ENCODE measurements at regions not wholly inside any gene's neighbourhood (a gene's known extent, or its start where the extent isn't known, plus 50 kb on each side); places are given as distances from the start of the nearest gene placed in this dataset.

DNA sequence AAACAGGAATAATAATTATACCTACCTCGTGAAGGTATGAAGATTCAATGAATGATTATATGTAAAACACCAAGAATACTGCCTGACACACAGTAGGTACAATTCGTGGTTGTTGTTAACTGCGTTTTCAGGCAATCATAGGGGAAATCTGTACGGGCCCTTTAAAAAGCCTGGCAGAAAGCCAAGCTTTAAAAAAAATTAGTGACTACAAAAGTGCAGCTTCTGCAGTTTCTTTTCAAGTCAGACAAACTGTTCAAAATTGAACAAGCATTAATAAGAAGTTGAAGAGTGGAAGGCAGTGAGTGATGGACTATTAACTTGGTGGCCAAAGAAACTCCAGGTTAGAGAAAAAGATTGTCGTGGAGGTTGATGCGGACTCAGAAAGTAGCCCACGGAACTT lies 85.9 kb upstream of the TRIO start:
- Histone ChIP-seq H3K9me3 (ENCODE audit: control insufficient read depth, low read length) (no peaks in the 10 kb centered on the region), H3K36me3 (ENCODE audit: control insufficient read depth, insufficient read depth, low read length) (no peaks in the 10 kb centered on the region), H3K4me1 (ENCODE audit: control insufficient read depth, insufficient read depth, low read length) (no peaks in the 10 kb centered on the region), H3K4me3 (ENCODE audit: insufficient read depth, low read depth, low read length) (no peak overlapping the region), H3K27me3 (ENCODE audit: control insufficient read depth, insufficient read depth, low read length, poor library complexity, severe bottlenecking) (no peaks in the 10 kb centered on the region), H3K27ac (ENCODE audit: insufficient read depth, low read depth, low read length, poor library complexity, severe bottlenecking) (no peak overlapping the region)
- WGBS, 2 experiments = 95 to 96% methylated on average over 7 of the region's 7 CpGs

DNA sequence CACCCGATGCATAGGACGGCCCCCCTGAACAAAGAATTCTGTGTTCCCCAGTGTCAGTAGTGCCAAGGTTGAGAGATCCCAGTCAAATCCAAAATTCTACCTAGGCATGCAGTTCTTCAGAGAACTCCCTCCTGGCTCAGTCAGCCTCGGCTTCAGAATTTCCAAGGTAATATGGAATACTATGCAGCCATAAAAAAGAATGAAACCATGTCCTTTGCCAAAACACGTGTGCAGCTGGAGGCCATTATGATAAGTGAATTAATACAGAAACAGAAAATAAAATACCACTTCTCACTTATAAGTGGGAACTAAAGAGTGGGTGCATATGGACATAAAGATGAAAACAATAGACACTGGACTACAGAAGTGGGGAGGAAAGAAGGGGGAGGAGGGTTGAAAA lies 87.1 kb upstream of the TRIO start:
- no peaks in the 10 kb centered on the region for H3K27me3 ChIP-seq (ENCODE audit: control insufficient read depth, insufficient read depth, low read length, poor library complexity, severe bottlenecking)
- no peak overlapping the region for H3K27ac ChIP-seq (ENCODE audit: insufficient read depth, low read depth, low read length, poor library complexity, severe bottlenecking)
- H3K36me3 ChIP-seq (ENCODE audit: control insufficient read depth, insufficient read depth, low read length) = no peaks in the 10 kb centered on the region
- WGBS, 2 experiments = 88 to 94% methylated on average over 3 to 4 of the region's 4 CpGs
- no peak overlapping the region for H3K4me3 ChIP-seq (ENCODE audit: insufficient read depth, low read depth, low read length)
- H3K9me3 ChIP-seq (ENCODE audit: control insufficient read depth, low read length) = no peaks in the 10 kb centered on the region
- no peaks in the 10 kb centered on the region for H3K4me1 ChIP-seq (ENCODE audit: control insufficient read depth, insufficient read depth, low read length)

DNA sequence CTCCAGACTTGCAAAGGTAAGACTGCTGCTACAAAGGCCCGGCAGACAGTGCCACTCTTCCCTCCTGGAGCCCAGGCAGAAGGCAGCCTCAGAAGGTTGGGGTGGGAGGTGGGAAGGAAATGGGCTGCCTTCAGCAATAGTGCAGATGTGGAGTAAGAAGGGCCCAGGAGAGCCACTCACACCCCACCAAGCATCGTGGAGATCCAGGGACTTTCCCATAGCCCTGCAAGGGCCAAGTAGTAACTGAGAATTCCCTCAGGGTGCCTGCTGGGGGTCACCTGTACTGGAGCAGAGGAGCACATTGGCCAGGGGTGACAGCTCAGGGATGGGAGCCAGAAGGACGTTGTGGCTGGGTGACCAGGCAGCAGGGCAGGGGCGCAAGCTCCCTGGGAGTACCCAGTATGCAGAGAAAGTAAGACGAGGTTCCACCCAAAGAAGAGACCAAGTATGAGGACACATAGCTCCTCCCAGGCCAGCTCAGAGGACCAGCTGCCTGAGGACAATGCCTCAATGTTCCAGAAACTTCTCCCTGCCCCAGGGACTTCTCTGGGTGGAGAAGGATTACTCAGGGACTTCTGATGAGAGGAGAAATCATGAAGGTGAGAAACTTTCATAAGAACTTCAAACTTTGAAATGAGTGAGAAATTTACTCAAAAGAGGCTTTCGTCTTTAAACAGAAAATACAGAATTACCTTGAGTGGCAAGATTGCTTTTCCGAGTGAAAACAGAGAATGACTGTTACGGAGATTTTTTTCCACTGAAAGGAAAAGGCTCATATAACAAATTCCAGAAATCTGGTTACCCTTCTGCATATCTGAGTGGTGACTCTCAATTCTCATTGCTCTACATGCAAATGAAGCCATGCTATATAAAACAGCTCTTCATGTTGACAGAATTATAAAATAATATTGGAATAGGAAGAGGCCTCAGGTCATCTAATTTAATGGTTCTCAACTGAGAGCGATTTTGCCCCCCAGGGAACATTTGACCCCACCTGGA lies 87.9 kb upstream of the TRIO start:
- Histone ChIP-seq H3K4me3 (ENCODE audit: insufficient read depth, low read depth, low read length) (no peak overlapping the region), H3K36me3 (ENCODE audit: control insufficient read depth, insufficient read depth, low read length) (no peaks in the 10 kb centered on the region), H3K4me1 (ENCODE audit: control insufficient read depth, insufficient read depth, low read length) (no peaks in the 10 kb centered on the region), H3K27me3 (ENCODE audit: control insufficient read depth, insufficient read depth, low read length, poor library complexity, severe bottlenecking) (no peaks in the 10 kb centered on the region), H3K9me3 (ENCODE audit: control insufficient read depth, low read length) (no peaks in the 10 kb centered on the region), H3K27ac (ENCODE audit: insufficient read depth, low read depth, low read length, poor library complexity, severe bottlenecking) (no peak overlapping the region)
- WGBS, 2 experiments = 81 to 83% methylated on average over 9 of the region's 9 CpGs

DNA sequence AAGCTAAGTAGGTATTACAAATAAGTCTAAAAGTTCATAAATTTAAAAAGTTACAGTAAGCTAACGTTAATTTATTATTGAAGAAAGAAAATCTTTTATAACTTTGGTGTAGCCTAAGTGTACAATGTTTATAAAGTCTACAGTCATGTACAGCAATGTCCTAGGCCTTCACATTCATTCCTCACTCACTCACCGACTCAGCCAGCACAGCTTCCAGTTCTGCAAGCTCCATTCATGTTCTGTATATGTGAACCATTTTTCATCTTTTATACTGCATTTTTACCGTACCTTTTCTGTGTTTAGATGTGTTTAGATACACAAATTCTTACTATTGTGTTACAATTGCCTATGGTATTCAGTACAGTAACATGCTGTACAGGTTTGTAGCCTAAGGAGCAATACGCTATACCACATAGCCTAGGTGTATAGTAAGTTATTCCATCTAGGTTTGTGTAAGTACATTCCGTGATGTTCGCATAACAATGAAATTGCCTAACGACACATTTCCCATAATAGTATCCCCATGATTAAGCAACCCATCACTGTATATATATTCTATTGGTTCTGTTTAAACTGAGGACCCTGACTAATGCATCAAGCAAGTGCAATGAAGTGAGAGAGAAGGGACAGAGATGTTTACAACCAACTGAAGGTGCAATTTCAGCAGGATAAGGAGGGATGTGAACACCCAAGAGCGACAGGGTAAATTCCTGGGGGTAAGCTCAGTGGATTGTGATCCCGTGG lies 88.9 kb upstream of the TRIO start:
- 84 to 89% methylated on average over 5 to 7 of the region's 9 CpGs for WGBS, 2 experiments
- Histone ChIP-seq H3K36me3 (ENCODE audit: control insufficient read depth, insufficient read depth, low read length) (no peaks in the 10 kb centered on the region), H3K9me3 (ENCODE audit: control insufficient read depth, low read length) (no peaks in the 10 kb centered on the region), H3K27ac (ENCODE audit: insufficient read depth, low read depth, low read length, poor library complexity, severe bottlenecking) (no peak overlapping the region), H3K27me3 (ENCODE audit: control insufficient read depth, insufficient read depth, low read length, poor library complexity, severe bottlenecking) (no peaks in the 10 kb centered on the region), H3K4me3 (ENCODE audit: insufficient read depth, low read depth, low read length) (no peak overlapping the region), H3K4me1 (ENCODE audit: control insufficient read depth, insufficient read depth, low read length) (no peaks in the 10 kb centered on the region)

DNA sequence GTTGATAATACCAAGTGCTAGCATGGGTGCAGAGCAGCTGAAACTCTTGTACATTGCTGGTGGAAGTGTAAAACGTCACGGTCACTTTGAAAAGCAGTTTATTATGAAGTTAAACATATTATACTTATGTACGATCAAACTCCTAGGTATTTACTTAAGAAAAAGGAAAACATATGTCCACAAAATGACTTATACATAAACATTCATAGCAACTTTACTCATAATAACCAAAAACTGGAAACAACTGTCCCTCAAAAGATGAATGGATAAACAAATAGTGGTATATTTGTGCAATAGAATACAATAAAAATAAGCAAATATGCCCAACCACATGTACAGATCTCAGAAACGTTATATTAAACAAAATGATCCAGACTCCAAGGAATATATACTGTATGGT lies 92.3 kb upstream of the TRIO start:
- no peak overlapping the region for H3K27ac ChIP-seq (ENCODE audit: insufficient read depth, low read depth, low read length, poor library complexity, severe bottlenecking)
- H3K36me3 ChIP-seq (ENCODE audit: control insufficient read depth, insufficient read depth, low read length) = peaks cover 3% of the 10 kb centered on the region
- H3K4me1 ChIP-seq (ENCODE audit: control insufficient read depth, insufficient read depth, low read length) = no peaks in the 10 kb centered on the region
- WGBS, 2 experiments = 83 to 85% methylated on average over 2 of the region's 4 CpGs
- no peaks in the 10 kb centered on the region for H3K9me3 ChIP-seq (ENCODE audit: control insufficient read depth, low read length)
- H3K4me3 ChIP-seq (ENCODE audit: insufficient read depth, low read depth, low read length) = no peak overlapping the region
- no peaks in the 10 kb centered on the region for H3K27me3 ChIP-seq (ENCODE audit: control insufficient read depth, insufficient read depth, low read length, poor library complexity, severe bottlenecking)

DNA sequence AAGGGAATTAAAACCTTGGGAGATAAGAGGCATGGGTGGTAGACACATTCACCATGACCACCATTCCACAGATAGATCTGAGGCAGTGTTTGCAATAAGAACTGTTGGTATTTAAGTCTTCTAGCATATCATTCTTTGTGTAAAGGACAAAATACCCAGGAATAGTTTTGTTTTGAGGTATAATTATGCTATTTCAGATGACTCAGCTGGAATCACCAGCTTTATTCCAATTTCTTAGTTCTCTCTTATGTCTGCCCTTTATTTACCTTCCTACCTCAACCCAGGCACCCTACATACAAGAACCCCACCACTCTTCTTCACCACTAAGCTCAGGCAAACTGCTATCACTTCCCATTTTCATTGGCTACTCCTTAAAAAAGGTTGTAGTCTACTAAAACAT lies 94.7 kb upstream of the TRIO start:
- H3K4me3 ChIP-seq (ENCODE audit: insufficient read depth, low read depth, low read length) = no peak overlapping the region

DNA sequence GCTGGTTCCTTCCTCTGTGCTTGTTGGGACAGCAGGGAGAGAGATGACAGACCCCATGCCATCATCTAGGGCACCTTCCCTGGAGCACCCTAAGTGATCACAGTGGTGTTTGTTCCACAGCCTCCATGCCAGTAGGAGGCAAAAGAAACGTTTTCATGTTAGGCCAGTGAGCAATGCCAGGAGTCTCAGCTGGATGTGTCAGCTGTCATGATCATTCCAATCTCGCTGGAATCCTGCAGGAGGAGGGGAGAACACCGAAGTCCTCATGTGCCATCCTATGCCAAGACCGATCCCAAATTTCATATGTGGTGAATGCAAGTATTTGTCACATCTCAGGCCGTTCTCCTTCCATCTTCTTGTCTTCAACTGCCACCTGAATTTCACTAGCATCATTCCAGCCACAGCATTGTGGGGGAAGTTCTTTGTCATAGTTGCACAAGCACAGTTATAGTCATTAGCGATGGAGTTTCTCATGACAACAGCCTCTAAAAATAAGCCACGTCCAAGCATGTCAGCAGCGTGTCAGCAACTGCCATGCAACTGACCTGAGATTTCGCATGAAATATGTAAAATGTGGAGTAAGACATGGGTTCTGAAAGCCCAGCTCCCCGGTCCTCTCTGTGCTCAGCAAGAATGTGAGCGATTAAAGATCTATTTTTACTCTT lies 97.2 kb upstream of the DNAH5 start:
- Histone ChIP-seq H3K4me1 (ENCODE audit: control insufficient read depth, insufficient read depth, low read length) (peaks cover 10% of the 10 kb centered on the region), H3K36me3 (ENCODE audit: control insufficient read depth, insufficient read depth, low read length) (no peaks in the 10 kb centered on the region), H3K27ac (ENCODE audit: insufficient read depth, low read depth, low read length, poor library complexity, severe bottlenecking) (no peak overlapping the region), H3K9me3 (ENCODE audit: control insufficient read depth, low read length) (no peaks in the 10 kb centered on the region), H3K27me3 (ENCODE audit: control insufficient read depth, insufficient read depth, low read length, poor library complexity, severe bottlenecking) (no peaks in the 10 kb centered on the region), H3K4me3 (ENCODE audit: insufficient read depth, low read depth, low read length) (no peak overlapping the region)
- WGBS, 2 experiments = 88% methylated on average over 11 of the region's 11 CpGs

More for the DNA sequence above, 94.7 kb upstream of the TRIO start:
- Histone ChIP-seq H3K36me3 (ENCODE audit: control insufficient read depth, insufficient read depth, low read length) (peaks cover 3% of the 10 kb centered on the region), H3K9me3 (ENCODE audit: control insufficient read depth, low read length) (no peaks in the 10 kb centered on the region), H3K4me1 (ENCODE audit: control insufficient read depth, insufficient read depth, low read length) (no peaks in the 10 kb centered on the region), H3K27me3 (ENCODE audit: control insufficient read depth, insufficient read depth, low read length, poor library complexity, severe bottlenecking) (no peaks in the 10 kb centered on the region), H3K27ac (ENCODE audit: insufficient read depth, low read depth, low read length, poor library complexity, severe bottlenecking) (no peak overlapping the region)

DNA sequence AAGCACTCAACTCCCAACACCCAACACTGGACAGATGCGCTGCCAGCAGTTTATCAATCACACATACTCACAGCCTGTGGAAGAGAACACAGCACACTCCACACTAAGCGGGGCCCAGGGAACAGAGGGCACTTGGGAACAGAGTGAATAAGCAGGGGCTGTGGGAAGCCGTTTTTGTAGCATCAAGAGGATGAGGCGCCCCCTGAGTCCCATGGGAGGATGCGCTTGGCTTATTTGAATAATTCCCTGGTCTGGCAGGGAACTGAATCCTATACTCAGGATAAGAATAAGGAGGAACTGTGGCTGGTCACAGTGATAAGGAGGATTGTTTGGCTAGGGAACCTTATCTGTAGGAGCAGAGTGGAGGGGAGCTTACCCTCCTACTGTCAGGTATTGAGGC lies 96.1 kb upstream of the DNAH5 start:
- 87% methylated on average over 5 of the region's 5 CpGs for WGBS, 2 experiments
- no peaks in the 10 kb centered on the region for H3K27me3 ChIP-seq (ENCODE audit: control insufficient read depth, insufficient read depth, low read length, poor library complexity, severe bottlenecking)
- H3K9me3 ChIP-seq (ENCODE audit: control insufficient read depth, low read length) = no peaks in the 10 kb centered on the region
- H3K36me3 ChIP-seq (ENCODE audit: control insufficient read depth, insufficient read depth, low read length) = no peaks in the 10 kb centered on the region
- peaks cover 20% of the 10 kb centered on the region for H3K4me1 ChIP-seq (ENCODE audit: control insufficient read depth, insufficient read depth, low read length)
- no peak overlapping the region for H3K27ac ChIP-seq (ENCODE audit: insufficient read depth, low read depth, low read length, poor library complexity, severe bottlenecking)
- no peak overlapping the region for H3K4me3 ChIP-seq (ENCODE audit: insufficient read depth, low read depth, low read length)

DNA sequence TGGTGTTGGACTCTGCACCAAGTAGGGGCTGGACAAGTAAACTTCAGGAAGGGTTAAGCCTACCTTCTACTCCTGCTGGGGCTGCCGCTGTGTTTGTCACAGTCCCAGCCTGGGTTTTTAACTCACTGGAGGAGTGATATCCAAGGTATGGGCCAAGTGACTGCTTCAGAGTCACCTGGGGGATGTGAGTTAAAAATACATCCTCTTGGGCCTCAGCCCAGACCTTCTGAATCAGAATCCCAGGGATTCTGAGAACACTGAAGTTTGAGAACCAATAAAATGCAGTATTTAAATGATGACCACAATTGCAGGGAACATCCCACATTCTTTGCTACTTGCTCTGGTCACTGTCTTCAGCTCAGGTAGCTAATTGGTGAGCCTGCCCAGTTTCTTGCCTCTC lies 95.1 kb upstream of the DNAH5 start:
- Histone ChIP-seq H3K4me1 (ENCODE audit: control insufficient read depth, insufficient read depth, low read length) (peaks cover 20% of the 10 kb centered on the region), H3K36me3 (ENCODE audit: control insufficient read depth, insufficient read depth, low read length) (no peaks in the 10 kb centered on the region), H3K9me3 (ENCODE audit: control insufficient read depth, low read length) (no peaks in the 10 kb centered on the region), H3K27me3 (ENCODE audit: control insufficient read depth, insufficient read depth, low read length, poor library complexity, severe bottlenecking) (no peaks in the 10 kb centered on the region), H3K4me3 (ENCODE audit: insufficient read depth, low read depth, low read length) (no peak overlapping the region), H3K27ac (ENCODE audit: insufficient read depth, low read depth, low read length, poor library complexity, severe bottlenecking) (no peak overlapping the region)
- WGBS, 2 experiments = 86 to 94% methylated on average over 1 of the region's 1 CpG

DNA sequence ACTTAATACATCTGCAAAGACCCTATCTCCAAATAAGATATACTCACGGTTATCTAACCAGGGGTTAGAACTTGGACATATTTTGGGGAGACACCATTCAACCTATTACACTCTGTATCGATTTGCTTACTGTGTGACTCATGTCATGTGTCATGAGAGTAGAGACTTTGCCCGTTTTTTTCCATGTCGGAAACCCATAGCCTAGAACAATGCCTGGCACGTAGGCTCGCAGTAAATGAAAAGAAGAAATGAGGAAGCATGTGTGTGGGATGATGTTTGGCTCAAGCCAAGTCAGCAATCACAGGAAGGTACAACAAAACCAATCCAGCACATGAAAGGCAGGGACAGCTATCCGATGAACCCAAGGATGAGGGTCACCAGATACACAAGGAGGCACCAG lies 94.6 kb upstream of the DNAH5 start:
- 96 to 100% methylated on average over 7 of the region's 7 CpGs for whole genome bisulfite sequencing, 2 experiments
- Histone ChIP-seq H3K4me3 (ENCODE audit: insufficient read depth, low read depth, low read length) (no peak overlapping the region), H3K4me1 (ENCODE audit: control insufficient read depth, insufficient read depth, low read length) (peaks cover 20% of the 10 kb centered on the region), H3K27ac (ENCODE audit: insufficient read depth, low read depth, low read length, poor library complexity, severe bottlenecking) (no peak overlapping the region), H3K27me3 (ENCODE audit: control insufficient read depth, insufficient read depth, low read length, poor library complexity, severe bottlenecking) (no peaks in the 10 kb centered on the region), H3K9me3 (ENCODE audit: control insufficient read depth, low read length) (no peaks in the 10 kb centered on the region), H3K36me3 (ENCODE audit: control insufficient read depth, insufficient read depth, low read length) (no peaks in the 10 kb centered on the region)

Data from ectodermal cell (in vitro differentiated cells).